Liver (tissue), 3 donors: ENCODE measurements at regions not wholly inside any gene's neighbourhood (a gene's known extent, or its start where the extent isn't known, plus 50 kb on each side); places are given as distances from the start of the nearest gene placed in this dataset.

Experiments
- GABPA ChIP-seq, 2 donors: IDR thresholded peaks in 1 of 2; conservative IDR thresholded peaks in 1 of 2; 2 replicates each; pipeline ENCODE4 v1.6.1; 2016; ENCODE audit warnings: antibody characterized with exemption in 2 of 2, mild to moderate bottlenecking in 1 of 2, moderate library complexity in 1 of 2
- RAD21 ChIP-seq, 2 donors: IDR thresholded peaks; 2 replicates each; pipeline ENCODE4 v1.6.1; 2016; ENCODE audit warnings: antibody characterized with exemption in 2 of 2, mild to moderate bottlenecking in 2 of 2
- TAF1 ChIP-seq: conservative IDR thresholded peaks from 2 replicates; pipeline ENCODE4 v1.6.1; 2016; ENCODE audit warnings: antibody characterized with exemption, mild to moderate bottlenecking
- YY1 ChIP-seq: IDR thresholded peaks from 2 replicates; pipeline ENCODE4 v1.6.1; 2016; ENCODE audit warnings: antibody characterized with exemption, mild to moderate bottlenecking
- TF ChIP-seq, protein P1 (sequence below): fragments of 150-350 bp; IDR thresholded peaks from 2 replicates; pipeline ENCODE4 v1.5.1; 2017; ENCODE audit warnings: improper control_type of control experiment, low read depth, low read length; ENCODE audit not compliant: missing input control
- TF ChIP-seq, protein P2 (sequence below): IDR thresholded peaks from 2 replicates; pipeline ENCODE4 v1.6.1; 2016; ENCODE audit warnings: antibody characterized with exemption
- TF ChIP-seq, protein P3 (sequence below): IDR thresholded peaks from 2 replicates; pipeline ENCODE4 v1.6.1; 2016; ENCODE audit warnings: antibody characterized with exemption, mild to moderate bottlenecking
- TF ChIP-seq, protein P4 (sequence below): IDR thresholded peaks from 2 replicates; pipeline ENCODE4 v1.6.1; 2016; ENCODE audit warnings: antibody characterized with exemption
- donor health status: healthy.
- donor health status: healthy.

DNA sequence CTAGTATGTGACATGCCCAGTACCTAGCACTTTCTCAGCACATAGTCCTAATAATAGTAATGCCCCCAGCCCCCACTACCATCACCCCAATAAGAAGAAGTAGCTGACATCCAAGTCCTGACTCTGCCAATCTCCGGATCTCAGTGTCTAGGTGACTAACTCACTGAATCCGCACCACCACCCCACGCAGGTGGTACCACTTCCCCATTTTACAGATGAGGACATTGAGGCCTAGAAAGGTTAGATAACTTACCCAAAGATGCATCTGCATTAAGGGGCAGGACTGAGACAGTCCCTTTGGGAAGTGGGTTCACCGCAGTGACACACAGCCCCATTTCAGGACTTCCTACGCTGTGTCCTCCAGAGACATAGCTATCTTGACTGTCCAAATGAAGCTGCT, 241.2 kb downstream of the TFAP2C start:
- TF ChIP-seq, protein P1, sequence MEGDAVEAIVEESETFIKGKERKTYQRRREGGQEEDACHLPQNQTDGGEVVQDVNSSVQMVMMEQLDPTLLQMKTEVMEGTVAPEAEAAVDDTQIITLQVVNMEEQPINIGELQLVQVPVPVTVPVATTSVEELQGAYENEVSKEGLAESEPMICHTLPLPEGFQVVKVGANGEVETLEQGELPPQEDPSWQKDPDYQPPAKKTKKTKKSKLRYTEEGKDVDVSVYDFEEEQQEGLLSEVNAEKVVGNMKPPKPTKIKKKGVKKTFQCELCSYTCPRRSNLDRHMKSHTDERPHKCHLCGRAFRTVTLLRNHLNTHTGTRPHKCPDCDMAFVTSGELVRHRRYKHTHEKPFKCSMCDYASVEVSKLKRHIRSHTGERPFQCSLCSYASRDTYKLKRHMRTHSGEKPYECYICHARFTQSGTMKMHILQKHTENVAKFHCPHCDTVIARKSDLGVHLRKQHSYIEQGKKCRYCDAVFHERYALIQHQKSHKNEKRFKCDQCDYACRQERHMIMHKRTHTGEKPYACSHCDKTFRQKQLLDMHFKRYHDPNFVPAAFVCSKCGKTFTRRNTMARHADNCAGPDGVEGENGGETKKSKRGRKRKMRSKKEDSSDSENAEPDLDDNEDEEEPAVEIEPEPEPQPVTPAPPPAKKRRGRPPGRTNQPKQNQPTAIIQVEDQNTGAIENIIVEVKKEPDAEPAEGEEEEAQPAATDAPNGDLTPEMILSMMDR = no peak
- TF ChIP-seq, protein P2, sequence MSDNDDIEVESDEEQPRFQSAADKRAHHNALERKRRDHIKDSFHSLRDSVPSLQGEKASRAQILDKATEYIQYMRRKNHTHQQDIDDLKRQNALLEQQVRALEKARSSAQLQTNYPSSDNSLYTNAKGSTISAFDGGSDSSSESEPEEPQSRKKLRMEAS = no peak
- TF ChIP-seq, protein P3, sequence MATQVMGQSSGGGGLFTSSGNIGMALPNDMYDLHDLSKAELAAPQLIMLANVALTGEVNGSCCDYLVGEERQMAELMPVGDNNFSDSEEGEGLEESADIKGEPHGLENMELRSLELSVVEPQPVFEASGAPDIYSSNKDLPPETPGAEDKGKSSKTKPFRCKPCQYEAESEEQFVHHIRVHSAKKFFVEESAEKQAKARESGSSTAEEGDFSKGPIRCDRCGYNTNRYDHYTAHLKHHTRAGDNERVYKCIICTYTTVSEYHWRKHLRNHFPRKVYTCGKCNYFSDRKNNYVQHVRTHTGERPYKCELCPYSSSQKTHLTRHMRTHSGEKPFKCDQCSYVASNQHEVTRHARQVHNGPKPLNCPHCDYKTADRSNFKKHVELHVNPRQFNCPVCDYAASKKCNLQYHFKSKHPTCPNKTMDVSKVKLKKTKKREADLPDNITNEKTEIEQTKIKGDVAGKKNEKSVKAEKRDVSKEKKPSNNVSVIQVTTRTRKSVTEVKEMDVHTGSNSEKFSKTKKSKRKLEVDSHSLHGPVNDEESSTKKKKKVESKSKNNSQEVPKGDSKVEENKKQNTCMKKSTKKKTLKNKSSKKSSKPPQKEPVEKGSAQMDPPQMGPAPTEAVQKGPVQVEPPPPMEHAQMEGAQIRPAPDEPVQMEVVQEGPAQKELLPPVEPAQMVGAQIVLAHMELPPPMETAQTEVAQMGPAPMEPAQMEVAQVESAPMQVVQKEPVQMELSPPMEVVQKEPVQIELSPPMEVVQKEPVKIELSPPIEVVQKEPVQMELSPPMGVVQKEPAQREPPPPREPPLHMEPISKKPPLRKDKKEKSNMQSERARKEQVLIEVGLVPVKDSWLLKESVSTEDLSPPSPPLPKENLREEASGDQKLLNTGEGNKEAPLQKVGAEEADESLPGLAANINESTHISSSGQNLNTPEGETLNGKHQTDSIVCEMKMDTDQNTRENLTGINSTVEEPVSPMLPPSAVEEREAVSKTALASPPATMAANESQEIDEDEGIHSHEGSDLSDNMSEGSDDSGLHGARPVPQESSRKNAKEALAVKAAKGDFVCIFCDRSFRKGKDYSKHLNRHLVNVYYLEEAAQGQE = no peak
- TF ChIP-seq, protein P4, sequence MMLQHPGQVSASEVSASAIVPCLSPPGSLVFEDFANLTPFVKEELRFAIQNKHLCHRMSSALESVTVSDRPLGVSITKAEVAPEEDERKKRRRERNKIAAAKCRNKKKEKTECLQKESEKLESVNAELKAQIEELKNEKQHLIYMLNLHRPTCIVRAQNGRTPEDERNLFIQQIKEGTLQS = no peak
- TF ChIP-seq RAD21 (IDR thresholded peaks at IDR 0.05) = no peak
- no peak for TF ChIP-seq GABPA (IDR thresholded peaks at IDR 0.05 in 1 of 2, conservative IDR thresholded peaks at IDR 0.05 in 1 of 2)
- TF ChIP-seq TAF1 = no peak
- no peak for TF ChIP-seq YY1
